Right lobe of liver (tissue), 4 donors: ENCODE measurements at regions not wholly inside any gene's neighbourhood (a gene's known extent, or its start where the extent isn't known, plus 50 kb on each side); places are given as distances from the start of the nearest gene placed in this dataset.

ENCODE experiments used
- POLR2A ChIP-seq: fragments of 450-650 bp; IDR thresholded peaks from one replicate; pipeline ENCODE4 v1.6.1; 2017; ENCODE audit warnings: antibody characterized with exemption, mild to moderate bottlenecking
- TF ChIP-seq, protein P1 (sequence below), 4 donors: fragments of 200-600 bp in 3 of 4; fragments of 450-650 bp in 1 of 4; IDR thresholded peaks; one replicate each; pipeline versions ENCODE4 v1.5.1 to v1.8.0; 2016 to 2022; ENCODE audit warnings: antibody characterized with exemption in 4 of 4, mild to moderate bottlenecking in 2 of 4
- donor health status: DM: no; HTN: no; CAD: no.
- donor health status: DM: no; HTN: no; CAD: no.
- donor health status: DM: no; HTN: yes; CAD: no.

DNA sequence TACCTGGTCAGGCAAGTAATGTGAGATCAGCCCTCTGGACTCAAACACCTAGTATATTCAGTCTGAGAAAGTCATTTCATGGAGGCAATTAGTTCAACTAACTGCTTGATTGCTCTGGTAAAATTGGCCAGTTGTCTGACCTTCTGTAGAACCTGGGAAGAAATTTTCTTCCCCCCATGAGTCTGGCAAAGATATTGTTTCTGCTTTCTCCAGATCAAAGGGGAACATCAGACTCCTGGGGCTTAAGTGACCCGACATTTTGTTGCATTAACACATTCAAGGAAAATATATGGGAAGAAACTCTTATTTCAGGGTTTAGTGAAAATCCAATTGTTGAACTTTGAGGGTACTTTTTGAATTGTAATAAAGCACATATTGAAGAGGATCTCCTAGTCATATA is 375.1 kb downstream of the SUCLG1 start:
- TF ChIP-seq, protein P1, sequence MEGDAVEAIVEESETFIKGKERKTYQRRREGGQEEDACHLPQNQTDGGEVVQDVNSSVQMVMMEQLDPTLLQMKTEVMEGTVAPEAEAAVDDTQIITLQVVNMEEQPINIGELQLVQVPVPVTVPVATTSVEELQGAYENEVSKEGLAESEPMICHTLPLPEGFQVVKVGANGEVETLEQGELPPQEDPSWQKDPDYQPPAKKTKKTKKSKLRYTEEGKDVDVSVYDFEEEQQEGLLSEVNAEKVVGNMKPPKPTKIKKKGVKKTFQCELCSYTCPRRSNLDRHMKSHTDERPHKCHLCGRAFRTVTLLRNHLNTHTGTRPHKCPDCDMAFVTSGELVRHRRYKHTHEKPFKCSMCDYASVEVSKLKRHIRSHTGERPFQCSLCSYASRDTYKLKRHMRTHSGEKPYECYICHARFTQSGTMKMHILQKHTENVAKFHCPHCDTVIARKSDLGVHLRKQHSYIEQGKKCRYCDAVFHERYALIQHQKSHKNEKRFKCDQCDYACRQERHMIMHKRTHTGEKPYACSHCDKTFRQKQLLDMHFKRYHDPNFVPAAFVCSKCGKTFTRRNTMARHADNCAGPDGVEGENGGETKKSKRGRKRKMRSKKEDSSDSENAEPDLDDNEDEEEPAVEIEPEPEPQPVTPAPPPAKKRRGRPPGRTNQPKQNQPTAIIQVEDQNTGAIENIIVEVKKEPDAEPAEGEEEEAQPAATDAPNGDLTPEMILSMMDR (IDR thresholded peaks at IDR 0.05), result no peak
- TF ChIP-seq POLR2A, result no peak
